IMR-90 (cell line): ENCODE measurements at regions not wholly inside any gene's neighbourhood (a gene's known extent, or its start where the extent isn't known, plus 50 kb on each side); places are given as distances from the start of the nearest gene placed in this dataset.

Source experiments
- ATAC-seq: fragments of 200-7000 bp; cut with Tn5 transposase; 2 replicates; pipeline ENCODE4 v1.9.1; 2020; ENCODE audit warnings: low read depth, mild to moderate bottlenecking, moderate library complexity
- BruUV-seq: library from RNA; stranded (reverse); fragments of 400-500 nt; replicated peaks from 2 replicates; lab custom pipeline; 2021; lab: Mats Ljungman, UMichigan
- CTCF ChIA-PET: fragments of 300-600 bp; formaldehyde crosslinking; extraction: SDS; loops from one replicate; lab custom pipeline; 2021; ENCODE audit warnings: antibody characterized with exemption; lab: Yijun Ruan, JAX
- POLR2A ChIA-PET: fragments of 300-600 bp; sonication (Branson Sonifier 250); formaldehyde crosslinking; loops from one replicate; lab custom pipeline; 2022; ENCODE audit warnings: antibody characterized with exemption; ENCODE audit not compliant: unreplicated experiment; lab: Charles Lee
- DNase-seq: peaks from one replicate; pipeline ENCODE4 v3.0.0; 2013
- H2AFZ ChIP-seq: replicated peaks from 2 replicates; pipeline ENCODE3; 2013; ENCODE audit warnings: low read length, mild to moderate bottlenecking; ENCODE audit not compliant: poor library complexity
- H2AK5ac ChIP-seq: 2 replicates; pipeline ENCODE4 v1.6.1; 2013; ENCODE audit warnings: low read depth, low read length, inconsistent platforms
- H2AK9ac ChIP-seq: replicated peaks from 2 replicates; pipeline ENCODE3; 2013; ENCODE audit warnings: mild to moderate bottlenecking, low read depth, low read length, moderate library complexity; ENCODE audit not compliant: poor library complexity
- H2BK120ac ChIP-seq: 2 replicates; pipeline ENCODE4 v1.6.1; 2013; ENCODE audit warnings: low read depth, low read length, inconsistent platforms
- H2BK15ac ChIP-seq: 3 replicates; pipeline ENCODE4 v1.6.1; 2013; ENCODE audit warnings: low read depth, low read length, inconsistent platforms
- H2BK20ac ChIP-seq: 2 replicates; pipeline ENCODE4 v1.6.1; 2013; ENCODE audit warnings: low read depth, mild to moderate bottlenecking, inconsistent platforms, low read length, moderate library complexity
- H2BK5ac ChIP-seq: 2 replicates; pipeline ENCODE4 v1.6.1; 2013; ENCODE audit warnings: mild to moderate bottlenecking, low read depth, low read length, inconsistent platforms; ENCODE audit not compliant: poor library complexity, severe bottlenecking
- H3K14ac ChIP-seq: replicated peaks from 2 replicates; pipeline ENCODE4 v1.6.1; 2013; ENCODE audit warnings: low read depth, low read length, inconsistent platforms
- H3K18ac ChIP-seq: 2 replicates; pipeline ENCODE4 v1.6.1; 2013; ENCODE audit warnings: low read depth, low read length, control low read depth
- H3K23ac ChIP-seq: 2 replicates; pipeline ENCODE4 v1.6.1; 2013; ENCODE audit warnings: low read depth, low read length, inconsistent platforms
- H3K27ac ChIP-seq: 2 replicates; pipeline ENCODE4 v1.5.1; 2013; ENCODE audit warnings: mild to moderate bottlenecking, control low read depth, low read length; ENCODE audit not compliant: insufficient read depth
- H3K27me3 ChIP-seq: 2 replicates; pipeline ENCODE4 v1.6.1; 2013; ENCODE audit warnings: low read length; ENCODE audit not compliant: control insufficient read depth, insufficient read depth
- H3K36me3 ChIP-seq: 2 replicates; pipeline ENCODE4 v1.6.1; 2013; ENCODE audit warnings: low read length, mixed read lengths; ENCODE audit not compliant: control insufficient read depth, insufficient read depth
- H3K4ac ChIP-seq: 2 replicates; pipeline ENCODE4 v1.6.1; 2013; ENCODE audit warnings: low read depth, low read length, inconsistent platforms
- H3K4me1 ChIP-seq: 2 replicates; pipeline ENCODE4 v1.6.1; 2013; ENCODE audit warnings: low read length, mixed read lengths; ENCODE audit not compliant: control insufficient read depth, insufficient read depth
- H3K4me2 ChIP-seq: 2 replicates; pipeline ENCODE4 v1.6.1; 2013; ENCODE audit warnings: low read depth, mild to moderate bottlenecking, control low read depth, low read length, moderate library complexity
- H3K4me3 ChIP-seq: 2 replicates; pipeline ENCODE4 v1.5.1; 2013; ENCODE audit warnings: low read depth, mild to moderate bottlenecking, control low read depth, low read length, moderate library complexity; ENCODE audit not compliant: insufficient read depth
- H3K56ac ChIP-seq: 2 replicates; pipeline ENCODE4 v1.6.1; 2013; ENCODE audit warnings: low read length, inconsistent platforms; ENCODE audit not compliant: insufficient read depth; ENCODE audit errors: extremely low read depth
- H3K79me1 ChIP-seq, 2 experiments: 2 replicates each; pipeline ENCODE4 v1.6.1; 2013; ENCODE audit warnings: low read length in 2 of 2, inconsistent platforms in 1 of 2, low read depth in 1 of 2
- H3K9ac ChIP-seq: 2 replicates; pipeline ENCODE4 v1.6.1; 2013; ENCODE audit warnings: low read depth, low read length, control low read depth
- H3K9me1 ChIP-seq: 2 replicates; pipeline ENCODE4 v1.6.1; 2013; ENCODE audit warnings: low read length, inconsistent platforms; ENCODE audit not compliant: insufficient read depth
- H3K9me3 ChIP-seq: 2 replicates; pipeline ENCODE4 v1.6.1; 2013; ENCODE audit warnings: low read length; ENCODE audit not compliant: control insufficient read depth, insufficient read depth
- H4K20me1 ChIP-seq: 2 replicates; pipeline ENCODE4 v1.6.1; 2013; ENCODE audit warnings: low read length, inconsistent platforms; ENCODE audit not compliant: insufficient read depth
- H4K5ac ChIP-seq: 2 replicates; pipeline ENCODE4 v1.6.1; 2013; ENCODE audit warnings: mild to moderate bottlenecking, low read depth, low read length, control low read depth
- H4K8ac ChIP-seq, 2 experiments: 2 replicates each; pipeline ENCODE4 v1.6.1; 2013; ENCODE audit warnings: low read depth in 2 of 2, low read length in 2 of 2, control low read depth in 1 of 2, inconsistent platforms in 1 of 2
- H4K91ac ChIP-seq: 2 replicates; pipeline ENCODE4 v1.6.1; 2013; ENCODE audit warnings: low read depth, low read length, inconsistent platforms; ENCODE audit not compliant: insufficient read depth
- BHLHE40 ChIP-seq: fragments of 150-350 bp; IDR thresholded peaks from 2 replicates; pipeline ENCODE4 v1.6.1; 2016; ENCODE audit warnings: mild to moderate bottlenecking, low read depth, low read length
- CEBPB ChIP-seq: IDR thresholded peaks from 2 replicates; pipeline ENCODE4 v1.6.1; 2012; ENCODE audit warnings: low read depth, low read length, improper control_type of control experiment
- CHD1 ChIP-seq: IDR thresholded peaks from 2 replicates; pipeline ENCODE4 v1.6.1; 2012; ENCODE audit warnings: low read depth, low read length, improper control_type of control experiment
- MAFK ChIP-seq: IDR thresholded peaks from 2 replicates; pipeline ENCODE4 v1.6.1; 2012; ENCODE audit warnings: low read depth, low read length, improper control_type of control experiment
- MAZ ChIP-seq: IDR thresholded peaks from 2 replicates; pipeline ENCODE4 v1.6.1; 2012; ENCODE audit warnings: low read depth, mild to moderate bottlenecking, low read length, improper control_type of control experiment, moderate library complexity, borderline replicate concordance
- MXI1 ChIP-seq: IDR thresholded peaks from 2 replicates; pipeline ENCODE4 v1.6.1; 2012; ENCODE audit warnings: low read depth, mild to moderate bottlenecking, low read length, moderate library complexity, borderline replicate concordance
- NFE2L2 ChIP-seq: fragments of 150-350 bp; IDR thresholded peaks from 2 replicates; pipeline ENCODE4 v1.6.1; 2016; ENCODE audit warnings: low read depth, mild to moderate bottlenecking, low read length
- POLR2A ChIP-seq: IDR thresholded peaks from 2 replicates; pipeline ENCODE4 v1.6.1; 2012; ENCODE audit warnings: mild to moderate bottlenecking, low read depth, low read length
- RAD21 ChIP-seq: IDR thresholded peaks from 2 replicates; pipeline ENCODE4 v1.6.1; 2012; ENCODE audit warnings: low read length, improper control_type of control experiment
- RCOR1 ChIP-seq: IDR thresholded peaks from 2 replicates; pipeline ENCODE4 v1.6.1; 2012; ENCODE audit warnings: mild to moderate bottlenecking, low read length, improper control_type of control experiment; ENCODE audit not compliant: insufficient replicate concordance
- RFX5 ChIP-seq: IDR thresholded peaks from 2 replicates; pipeline ENCODE4 v1.8.0; 2012; ENCODE audit warnings: low read depth, mild to moderate bottlenecking, low read length, moderate library complexity
- SMC3 ChIP-seq: fragments of 150-350 bp; IDR thresholded peaks from 2 replicates; pipeline ENCODE4 v1.6.1; 2016; ENCODE audit warnings: low read depth, mild to moderate bottlenecking, antibody characterized with exemption, low read length, moderate library complexity
- WGBS, 2 experiments: methylation state at CpG; one replicate each; pipeline versions ENCODE4 v1.1.5 to v1.1.7; 2013; ENCODE audit warnings: missing lambda C conversion rate in 2 of 2; ENCODE audit not compliant: insufficient read length in 1 of 2; ENCODE audit errors: extremely low coverage in 2 of 2; 5-methylcytosine and 5-hydroxymethylcytosine counted together
- dilution Hi-C: fragments of 300-500 bp; cut with HindIII; formaldehyde crosslinking; loops from one replicate; pipeline ENCODE4 v1.14.3; 2018; ENCODE audit warnings: low sequenced_read_pairs; ENCODE audit not compliant: unreplicated experiment
- in situ Hi-C: fragments of 300-500 bp; cut with MboI; formaldehyde crosslinking; loops from 3 replicates; pipeline ENCODE4 v1.14.3; 2019; ENCODE audit warnings: low sequenced_read_pairs, inconsistent platforms, mixed read lengths
- intact Hi-C: fragments of 100-400 bp; cut with micrococcal nuclease; formaldehyde crosslinking; loops from 2 replicates; pipeline ENCODE4 v1.10.0; 2022
- TF ChIP-seq, protein P1 (sequence below): conservative IDR thresholded peaks from 2 replicates; pipeline ENCODE4 v1.5.1; 2012; ENCODE audit warnings: mild to moderate bottlenecking, low read depth, low read length, improper control_type of control experiment
- TF ChIP-seq, protein P2 (sequence below): fragments of 150-350 bp; IDR thresholded peaks from 2 replicates; pipeline ENCODE4 v1.6.1; 2017; ENCODE audit warnings: mild to moderate bottlenecking, antibody characterized with exemption, low read length, low read depth
- TF ChIP-seq, protein P3 (sequence below): fragments of 150-350 bp; IDR thresholded peaks from 2 replicates; pipeline ENCODE4 v1.6.1; 2016; ENCODE audit warnings: low read depth, mild to moderate bottlenecking, low read length, moderate library complexity, borderline replicate concordance

DNA sequence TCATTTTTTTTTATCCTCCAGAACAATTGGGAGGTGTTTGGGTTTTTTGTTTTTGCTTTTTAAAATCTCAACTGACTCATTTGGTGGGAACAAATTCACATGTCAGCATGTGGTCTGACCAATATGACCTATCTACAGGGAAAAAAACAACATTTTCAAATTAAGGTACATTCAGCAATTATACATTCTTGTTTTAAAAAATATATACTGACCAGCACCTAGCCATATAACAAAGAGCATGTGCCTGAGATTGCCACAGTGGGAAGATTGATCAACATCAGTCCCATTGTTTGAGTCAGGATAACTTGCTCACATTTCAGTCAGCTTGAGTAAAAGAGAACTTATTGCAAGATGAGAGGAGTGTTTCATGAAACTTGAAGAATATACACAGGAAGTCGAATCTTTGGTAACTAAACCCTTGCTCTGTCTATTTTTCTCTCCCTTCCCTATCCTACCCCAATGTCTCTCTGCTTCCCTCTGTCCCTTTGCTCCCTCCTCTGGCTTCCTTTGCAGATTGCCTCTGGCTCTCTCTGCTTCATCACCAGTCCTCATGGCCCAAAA is 163.2 kb upstream of the TAB2 start:
- DNase-seq (no peak), ATAC-seq (no peak)
- no peak overlapping the region for H2AK9ac ChIP-seq
- H3K27me3 ChIP-seq: peaks cover 34% of the 10 kb centered on the region
- no peak overlapping the region for H2BK5ac ChIP-seq
- no peak overlapping the region for H2AFZ ChIP-seq
- POLR2A ChIA-PET: no interaction called here
- no peak overlapping the region for H4K91ac ChIP-seq
- H3K14ac ChIP-seq: no peak overlapping the region
- H3K56ac ChIP-seq: no peak overlapping the region
- no peaks in the 10 kb centered on the region for H3K36me3 ChIP-seq
- no peak overlapping the region for H3K4me3 ChIP-seq
- no peak overlapping the region for H3K4me2 ChIP-seq
- BruUV-seq: no TSS peak
- no peak overlapping the region for H4K5ac ChIP-seq
- no peak overlapping the region for H2AK5ac ChIP-seq
- TF ChIP-seq CEBPB (no peak), CHD1 (no peak), SMC3 (no peak), POLR2A (no peak), RAD21 (no peak), NFE2L2 (no peak), MAFK (no peak), MAZ (no peak), RFX5 (no peak), RCOR1 (no peak), BHLHE40 (no peak), MXI1 (no peak)
- TF ChIP-seq, protein P1, sequence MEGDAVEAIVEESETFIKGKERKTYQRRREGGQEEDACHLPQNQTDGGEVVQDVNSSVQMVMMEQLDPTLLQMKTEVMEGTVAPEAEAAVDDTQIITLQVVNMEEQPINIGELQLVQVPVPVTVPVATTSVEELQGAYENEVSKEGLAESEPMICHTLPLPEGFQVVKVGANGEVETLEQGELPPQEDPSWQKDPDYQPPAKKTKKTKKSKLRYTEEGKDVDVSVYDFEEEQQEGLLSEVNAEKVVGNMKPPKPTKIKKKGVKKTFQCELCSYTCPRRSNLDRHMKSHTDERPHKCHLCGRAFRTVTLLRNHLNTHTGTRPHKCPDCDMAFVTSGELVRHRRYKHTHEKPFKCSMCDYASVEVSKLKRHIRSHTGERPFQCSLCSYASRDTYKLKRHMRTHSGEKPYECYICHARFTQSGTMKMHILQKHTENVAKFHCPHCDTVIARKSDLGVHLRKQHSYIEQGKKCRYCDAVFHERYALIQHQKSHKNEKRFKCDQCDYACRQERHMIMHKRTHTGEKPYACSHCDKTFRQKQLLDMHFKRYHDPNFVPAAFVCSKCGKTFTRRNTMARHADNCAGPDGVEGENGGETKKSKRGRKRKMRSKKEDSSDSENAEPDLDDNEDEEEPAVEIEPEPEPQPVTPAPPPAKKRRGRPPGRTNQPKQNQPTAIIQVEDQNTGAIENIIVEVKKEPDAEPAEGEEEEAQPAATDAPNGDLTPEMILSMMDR: no peak
- TF ChIP-seq, protein P2, sequence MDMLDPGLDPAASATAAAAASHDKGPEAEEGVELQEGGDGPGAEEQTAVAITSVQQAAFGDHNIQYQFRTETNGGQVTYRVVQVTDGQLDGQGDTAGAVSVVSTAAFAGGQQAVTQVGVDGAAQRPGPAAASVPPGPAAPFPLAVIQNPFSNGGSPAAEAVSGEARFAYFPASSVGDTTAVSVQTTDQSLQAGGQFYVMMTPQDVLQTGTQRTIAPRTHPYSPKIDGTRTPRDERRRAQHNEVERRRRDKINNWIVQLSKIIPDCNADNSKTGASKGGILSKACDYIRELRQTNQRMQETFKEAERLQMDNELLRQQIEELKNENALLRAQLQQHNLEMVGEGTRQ: no peak
- TF ChIP-seq, protein P3, sequence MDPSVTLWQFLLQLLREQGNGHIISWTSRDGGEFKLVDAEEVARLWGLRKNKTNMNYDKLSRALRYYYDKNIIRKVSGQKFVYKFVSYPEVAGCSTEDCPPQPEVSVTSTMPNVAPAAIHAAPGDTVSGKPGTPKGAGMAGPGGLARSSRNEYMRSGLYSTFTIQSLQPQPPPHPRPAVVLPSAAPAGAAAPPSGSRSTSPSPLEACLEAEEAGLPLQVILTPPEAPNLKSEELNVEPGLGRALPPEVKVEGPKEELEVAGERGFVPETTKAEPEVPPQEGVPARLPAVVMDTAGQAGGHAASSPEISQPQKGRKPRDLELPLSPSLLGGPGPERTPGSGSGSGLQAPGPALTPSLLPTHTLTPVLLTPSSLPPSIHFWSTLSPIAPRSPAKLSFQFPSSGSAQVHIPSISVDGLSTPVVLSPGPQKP: no peak
- dilution Hi-C loops (no loop called here), in situ Hi-C loops (no loop called here), intact Hi-C loops (no loop called here)
- H3K4ac ChIP-seq: no peak overlapping the region
- H2BK120ac ChIP-seq: no peak overlapping the region
- no peak overlapping the region for H2BK15ac ChIP-seq
- no CpG with 5 or more reads among the region's 1 CpG for WGBS, 2 experiments
- no peaks in the 10 kb centered on the region for H3K79me1 ChIP-seq
- H3K9me3 ChIP-seq: no peaks in the 10 kb centered on the region
- H4K8ac ChIP-seq: no peak overlapping the region
- no peak overlapping the region for H3K18ac ChIP-seq
- H2BK20ac ChIP-seq: no peak overlapping the region
- H3K23ac ChIP-seq: no peak overlapping the region
- no peak overlapping the region for H3K9ac ChIP-seq
- no peaks in the 10 kb centered on the region for H4K20me1 ChIP-seq
- no peak overlapping the region for H3K27ac ChIP-seq
- no peaks in the 10 kb centered on the region for H3K4me1 ChIP-seq
- H3K9me1 ChIP-seq: no peaks in the 10 kb centered on the region
- CTCF ChIA-PET: no interaction called here
